Activated naive CD4-positive, alpha-beta T cell treated with anti-CD3 and anti-CD28 coated beads, Interleukin-2, amount 50 U/mL, for 72 hours (primary cell): ENCODE measurements at regions not wholly inside any gene's neighbourhood (a gene's known extent, or its start where the extent isn't known, plus 50 kb on each side); places are given as distances from the start of the nearest gene placed in this dataset.
"Not testable (repeated sequence)": the region's sequence is repeated elsewhere in the genome, so short reads cannot be mapped to it uniquely, and the experiment has no call there.

ENCODE experiments used
- ATAC-seq, 2 donors: fragments of 150-1000 bp; cut with Tn5 transposase; 2 replicates each; pipeline ENCODE4 v1.10.0; 2021; ENCODE audit warnings: mild to moderate bottlenecking in 2 of 2, moderate library complexity in 2 of 2
- DNase-seq, 2 donors: peaks; one replicate each; pipeline ENCODE4 v3.0.0; 2021 to 2022; ENCODE audit warnings: low spot score in 2 of 2
- H3K27ac Mint-ChIP-seq, 2 donors: one replicate each; pipeline ENCODE4 v1.8.0; 2022; ENCODE audit warnings: mild to moderate bottlenecking in 2 of 2, mixed read lengths in 2 of 2
- H3K36me3 Mint-ChIP-seq, 2 donors: one replicate each; pipeline ENCODE4 v1.8.0; 2022; ENCODE audit warnings: mixed read lengths in 2 of 2
- H3K9me3 Mint-ChIP-seq, 2 donors: one replicate each; pipeline ENCODE4 v1.8.0; 2022; ENCODE audit warnings: mixed read lengths in 2 of 2

DNA sequence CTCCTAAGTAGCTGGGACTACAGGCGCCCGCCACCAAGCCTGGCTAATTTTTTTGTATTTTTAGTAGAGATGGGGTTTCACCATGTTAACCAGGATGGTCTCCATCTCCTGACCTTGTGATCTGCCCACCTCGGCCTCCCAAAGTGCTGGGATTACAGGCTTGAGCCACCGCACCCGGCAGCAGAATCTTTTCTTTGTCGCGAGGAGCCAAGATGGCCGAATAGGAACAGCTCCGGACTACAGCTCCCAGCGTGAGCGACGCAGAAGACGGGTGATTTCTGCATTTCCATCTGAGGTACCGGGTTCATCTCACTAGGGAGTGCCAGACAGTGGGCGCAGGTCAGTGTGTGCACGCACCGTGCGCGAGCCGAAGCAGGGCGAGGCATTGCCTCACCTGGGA, 112.3 kb upstream of the ITGA6 start:
- not testable (repeated sequence) for H3K9me3 Mint-ChIP-seq, H3K27ac Mint-ChIP-seq, ATAC-seq, DNase-seq, H3K36me3 Mint-ChIP-seq

DNA sequence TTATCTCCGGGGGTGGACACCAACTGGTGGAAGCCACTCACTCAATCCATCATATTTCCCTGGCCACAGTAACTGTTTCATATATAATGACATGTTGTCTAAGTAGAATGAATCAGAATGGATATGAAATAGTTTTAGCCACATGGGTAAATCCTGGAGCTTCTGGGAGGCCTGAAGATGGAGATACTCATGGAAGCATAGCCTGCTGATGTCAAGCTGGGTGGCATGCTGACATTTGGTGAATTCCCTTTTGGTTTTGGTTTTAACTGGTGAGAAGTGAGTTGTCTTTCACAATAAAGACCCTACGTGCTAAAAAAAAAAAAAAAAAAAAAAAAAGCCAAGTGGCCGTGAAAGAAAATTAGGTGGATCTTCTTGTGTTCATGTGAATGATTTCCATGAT, 105.3 kb upstream of the ITGA6 start:
- DNase-seq: no peak
- no peak for ATAC-seq
- Mint-ChIP-seq H3K36me3 (no peaks in the 10 kb centered on the region), H3K9me3 (peaks cover 3 to 4% of the 10 kb centered on the region in 2 donors), H3K27ac (no peak overlapping the region)

- Mint-ChIP-seq H3K36me3 (no peaks in the 10 kb centered on the region), H3K9me3 (peaks cover 3 to 4% of the 10 kb centered on the region in 2 donors), H3K27ac (no peak overlapping the region)
- ATAC-seq: no peak
- no peak for DNase-seq
Measured at GRCh38 chr2:172323256-172323655, 104.1 kb upstream of the ITGA6 start.

GRCh38 chr2:172323861-172324597, 103.4 kb upstream of the ITGA6 start:
- H3K9me3 Mint-ChIP-seq: peaks cover 3 to 4% of the 10 kb centered on the region in 2 donors
- H3K36me3 Mint-ChIP-seq: no peaks in the 10 kb centered on the region
- H3K27ac Mint-ChIP-seq: no peak overlapping the region
- ATAC-seq (no peak), DNase-seq (no peak)

DNA sequence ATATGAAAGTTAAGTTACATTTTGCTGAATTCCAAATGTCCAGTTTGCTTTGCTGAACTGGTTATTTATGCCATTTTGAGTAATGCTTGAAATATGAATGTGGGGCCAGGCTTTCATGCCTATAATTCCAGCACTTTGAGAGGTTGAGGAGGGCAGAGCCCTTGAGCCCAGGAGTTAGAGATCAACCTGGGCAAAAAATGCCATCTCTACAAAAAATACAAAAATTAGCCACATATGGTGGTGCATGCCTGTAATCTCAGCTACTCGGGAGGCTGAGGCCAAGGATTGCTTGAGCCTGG, 101.2 kb upstream of the ITGA6 start:
- H3K27ac Mint-ChIP-seq: no peak overlapping the region
- peaks cover 3 to 4% of the 10 kb centered on the region in 2 donors for H3K9me3 Mint-ChIP-seq
- H3K36me3 Mint-ChIP-seq: no peaks in the 10 kb centered on the region
- DNase-seq: no peak
- no peak for ATAC-seq

GRCh38 chr2:172328103-172328841, 99.1 kb upstream of the ITGA6 start:
- no peaks in the 10 kb centered on the region for H3K36me3 Mint-ChIP-seq
- H3K9me3 Mint-ChIP-seq: no peaks in the 10 kb centered on the region
- ATAC-seq (no peak), DNase-seq (no peak)
- H3K27ac Mint-ChIP-seq: no peak overlapping the region

DNA sequence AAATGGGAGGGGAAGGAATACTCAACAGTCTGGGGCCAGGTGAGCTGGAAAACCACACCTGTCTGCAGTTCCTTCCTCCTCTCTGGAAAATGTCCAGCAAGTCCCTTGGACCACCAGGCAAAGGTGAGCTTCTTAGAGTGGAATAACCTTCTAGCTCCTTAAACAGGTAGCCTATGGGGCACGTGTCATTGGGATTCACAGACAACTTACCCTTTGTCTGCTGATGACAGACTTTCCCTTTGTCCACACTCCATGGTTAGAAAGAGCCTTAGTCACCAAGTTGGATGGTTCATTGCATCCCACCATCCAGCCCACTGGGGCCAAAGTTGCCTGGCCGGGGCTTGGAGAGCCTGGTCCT, 98.0 kb upstream of the ITGA6 start:
- ATAC-seq (no peak), DNase-seq (no peak)
- Mint-ChIP-seq H3K27ac (no peak overlapping the region), H3K36me3 (no peaks in the 10 kb centered on the region), H3K9me3 (no peaks in the 10 kb centered on the region)

- H3K9me3 Mint-ChIP-seq: no peaks in the 10 kb centered on the region
- H3K27ac Mint-ChIP-seq: peak overlapping the region in 1 of 2 donors; percentile 8
- ATAC-seq (no peak), DNase-seq (no peak)
- no peaks in the 10 kb centered on the region for H3K36me3 Mint-ChIP-seq
Measured at GRCh38 chr2:172329774-172330671, 97.4 kb upstream of the ITGA6 start.

GRCh38 chr2:172332507-172332906, 94.9 kb upstream of the ITGA6 start:
- ATAC-seq (no peak), DNase-seq (no peak)
- H3K27ac Mint-ChIP-seq: no peak overlapping the region
- H3K9me3 Mint-ChIP-seq: no peaks in the 10 kb centered on the region
- no peaks in the 10 kb centered on the region for H3K36me3 Mint-ChIP-seq

- Mint-ChIP-seq H3K36me3 (no peaks in the 10 kb centered on the region), H3K27ac (no peak overlapping the region), H3K9me3 (no peaks in the 10 kb centered on the region)
- ATAC-seq (no peak), DNase-seq (no peak)
Measured at GRCh38 chr2:172333235-172333977, 94.0 kb upstream of the ITGA6 start.

GRCh38 chr2:172333978-172334330, 93.4 kb upstream of the ITGA6 start:
- no peaks in the 10 kb centered on the region for H3K9me3 Mint-ChIP-seq
- ATAC-seq: no peak
- no peak overlapping the region for H3K27ac Mint-ChIP-seq

GRCh38 chr2:172334988-172335387, 92.4 kb upstream of the ITGA6 start:
- Mint-ChIP-seq H3K27ac (no peak overlapping the region), H3K9me3 (no peaks in the 10 kb centered on the region), H3K36me3 (no peaks in the 10 kb centered on the region)
- ATAC-seq: no peak
- no peak for DNase-seq

More at GRCh38 chr2:172333978-172334330, 93.4 kb upstream of the ITGA6 start:
- no peak for DNase-seq
- no peaks in the 10 kb centered on the region for H3K36me3 Mint-ChIP-seq

DNA sequence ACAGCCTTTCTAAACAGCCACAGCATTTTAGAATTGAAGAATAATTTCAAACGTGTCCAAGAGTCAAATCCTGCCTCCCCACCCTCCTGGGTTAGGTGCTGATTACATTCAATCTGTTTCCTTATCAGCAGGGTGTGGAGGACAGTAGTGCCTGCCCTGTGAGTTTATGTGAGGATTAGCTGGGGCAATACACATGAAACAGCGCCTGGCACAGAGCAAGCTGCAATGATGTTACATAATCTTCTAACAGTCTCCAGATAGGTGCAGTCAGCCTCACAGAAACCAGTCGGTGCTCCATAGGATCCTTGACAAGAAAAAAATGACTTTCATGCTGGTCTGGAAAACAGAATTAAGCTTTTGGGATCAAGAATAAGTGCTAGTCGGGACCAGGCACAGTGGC, 91.7 kb upstream of the ITGA6 start:
- ATAC-seq (no peak), DNase-seq (no peak)
- Mint-ChIP-seq H3K9me3 (no peaks in the 10 kb centered on the region), H3K36me3 (no peaks in the 10 kb centered on the region), H3K27ac (no peak overlapping the region)

- Mint-ChIP-seq H3K27ac (no peak overlapping the region), H3K9me3 (no peaks in the 10 kb centered on the region), H3K36me3 (no peaks in the 10 kb centered on the region)
- ATAC-seq (no peak), DNase-seq (no peak)
Measured at GRCh38 chr2:172336681-172337080, 90.7 kb upstream of the ITGA6 start.

DNA sequence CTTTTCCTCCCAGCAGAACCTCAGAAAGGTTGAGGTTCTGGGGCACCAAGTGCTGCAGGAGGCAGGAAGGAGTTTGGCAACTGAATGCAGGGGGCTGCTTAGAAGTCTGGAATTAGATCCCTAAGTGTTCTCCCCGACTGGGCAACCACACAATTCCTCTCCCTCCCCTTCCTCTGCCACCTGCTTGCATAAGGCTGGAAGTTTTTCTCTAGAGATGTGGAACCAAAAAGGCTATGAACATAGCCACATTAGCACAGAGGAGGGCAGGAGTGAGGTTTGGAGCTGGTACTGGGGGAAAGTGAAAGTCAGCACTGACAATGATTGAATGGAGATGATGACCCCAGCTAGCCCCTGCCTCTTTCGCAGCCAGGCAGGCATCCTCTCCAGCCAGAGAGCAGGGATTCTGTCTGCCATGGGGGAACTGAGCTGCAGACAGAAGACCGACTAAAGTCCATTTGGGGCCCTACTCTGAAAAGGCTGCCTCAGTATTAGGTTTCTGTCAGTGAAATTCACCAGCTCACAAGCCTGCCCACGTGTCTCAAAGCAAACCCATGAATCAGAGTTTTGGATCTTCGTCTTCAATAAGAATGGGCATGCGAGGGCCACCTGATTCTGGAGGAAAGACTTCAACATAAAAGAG, 87.9 kb upstream of the ITGA6 start:
- Mint-ChIP-seq H3K36me3 (peaks cover 7 to 11% of the 10 kb centered on the region in 2 donors), H3K9me3 (peaks cover 4 to 6% of the 10 kb centered on the region in 2 donors), H3K27ac (peak overlapping the region; percentile 33 to 74)
- ATAC-seq: peak in 1 of 2 donors; percentile 69
- no peak for DNase-seq

GRCh38 chr2:172340394-172340793, 87.0 kb upstream of the ITGA6 start:
- peak overlapping the region in 1 of 2 donors; percentile 74 for H3K27ac Mint-ChIP-seq
- ATAC-seq: no peak
- no peak for DNase-seq
- peaks cover 8 to 12% of the 10 kb centered on the region in 2 donors for H3K36me3 Mint-ChIP-seq
- H3K9me3 Mint-ChIP-seq: peaks cover 4 to 6% of the 10 kb centered on the region in 2 donors
